Vagina (tissue), 2 donors: ENCODE measurements at regions not wholly inside any gene's neighbourhood (a gene's known extent, or its start where the extent isn't known, plus 50 kb on each side); places are given as distances from the start of the nearest gene placed in this dataset.

Experiments
- POLR2AphosphoS5 ChIP-seq, 2 donors: sonication (generic); formaldehyde crosslinking; IDR thresholded peaks; one replicate each; pipeline ENCODE4 v1.9.0; 2017; ENCODE audit warnings: antibody characterized with exemption in 2 of 2, mild to moderate bottlenecking in 2 of 2, low read depth in 1 of 2; ENCODE audit not compliant: insufficient read depth in 1 of 2
- TF ChIP-seq, protein P1 (sequence below), 3 experiments: fragments of 450-650 bp in 2 of 3; fragments of 200-600 bp in 1 of 3; sonication (generic) in 1 of 3; IDR thresholded peaks; one replicate each; pipeline ENCODE4 v1.5.1; 2017 to 2019; ENCODE audit warnings: antibody characterized with exemption in 3 of 3, mild to moderate bottlenecking in 2 of 3, moderate library complexity in 2 of 3

DNA sequence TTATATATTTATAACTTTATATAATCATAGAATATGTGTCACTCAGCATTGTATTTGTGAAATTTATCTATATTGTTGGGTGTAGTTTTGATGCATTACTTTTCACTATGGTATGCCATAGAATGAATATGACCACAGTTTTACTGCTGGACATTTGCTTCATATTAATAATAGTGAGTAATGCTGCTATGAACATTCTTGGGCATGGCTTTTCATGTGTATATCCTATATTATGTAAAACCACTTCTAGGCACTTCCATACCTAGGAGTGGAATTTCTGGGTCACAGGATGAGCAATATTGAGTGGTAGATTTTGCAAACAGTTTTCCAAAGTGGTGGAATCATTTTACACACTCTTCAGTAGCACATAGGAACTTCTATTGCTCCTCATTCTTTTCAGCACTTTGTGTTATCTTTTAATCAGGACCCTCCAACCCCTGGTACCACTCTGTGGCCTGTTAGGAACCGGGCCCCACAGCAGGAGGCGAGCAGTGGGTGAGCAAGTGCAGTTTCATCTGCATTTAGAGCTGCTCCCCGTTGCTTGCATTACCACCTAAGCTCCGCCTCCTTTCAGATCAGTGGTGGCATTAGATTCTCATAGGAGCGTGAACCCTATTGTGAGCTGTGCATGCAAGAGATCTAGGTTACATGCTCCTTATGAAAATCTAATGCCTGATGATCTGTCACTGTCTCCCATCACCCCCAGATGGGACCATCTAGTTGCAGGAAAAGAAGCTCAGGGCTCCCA is 56.0 kb upstream of the CNIH3 start:
- TF ChIP-seq, protein P1, sequence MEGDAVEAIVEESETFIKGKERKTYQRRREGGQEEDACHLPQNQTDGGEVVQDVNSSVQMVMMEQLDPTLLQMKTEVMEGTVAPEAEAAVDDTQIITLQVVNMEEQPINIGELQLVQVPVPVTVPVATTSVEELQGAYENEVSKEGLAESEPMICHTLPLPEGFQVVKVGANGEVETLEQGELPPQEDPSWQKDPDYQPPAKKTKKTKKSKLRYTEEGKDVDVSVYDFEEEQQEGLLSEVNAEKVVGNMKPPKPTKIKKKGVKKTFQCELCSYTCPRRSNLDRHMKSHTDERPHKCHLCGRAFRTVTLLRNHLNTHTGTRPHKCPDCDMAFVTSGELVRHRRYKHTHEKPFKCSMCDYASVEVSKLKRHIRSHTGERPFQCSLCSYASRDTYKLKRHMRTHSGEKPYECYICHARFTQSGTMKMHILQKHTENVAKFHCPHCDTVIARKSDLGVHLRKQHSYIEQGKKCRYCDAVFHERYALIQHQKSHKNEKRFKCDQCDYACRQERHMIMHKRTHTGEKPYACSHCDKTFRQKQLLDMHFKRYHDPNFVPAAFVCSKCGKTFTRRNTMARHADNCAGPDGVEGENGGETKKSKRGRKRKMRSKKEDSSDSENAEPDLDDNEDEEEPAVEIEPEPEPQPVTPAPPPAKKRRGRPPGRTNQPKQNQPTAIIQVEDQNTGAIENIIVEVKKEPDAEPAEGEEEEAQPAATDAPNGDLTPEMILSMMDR (IDR thresholded peaks at IDR 0.05) = no peak
- no peak for TF ChIP-seq POLR2AphosphoS5 (IDR thresholded peaks at IDR 0.05; ENCODE audit: insufficient read depth in 1 of 2, low read depth in 1 of 2)
